ENCODE measurements at regions not wholly inside any gene's neighbourhood (a gene's known extent, or its start where the extent isn't known, plus 50 kb on each side); places are given as distances from the start of the nearest gene placed in this dataset.

GRCh38 chr7:46343802-46344201 is 422.7 kb upstream of the IGFBP3 start:
- WGBS (ENCODE audit: insufficient coverage) = no CpG with 5 or more reads among the region's 1 CpG
- H3K36me3 ChIP-seq (replicated peaks in 1 of 2; ENCODE audit: control extremely low read depth in 1 of 2, control insufficient read depth in 1 of 2, extremely low read depth in 1 of 2, insufficient read depth in 2 of 2, low read length in 1 of 2) = no peaks in the 10 kb centered on the region
- Mint-ChIP-seq H3K9me3 (ENCODE audit: insufficient read depth) (no peaks in the 10 kb centered on the region), H3K27me3 (no peaks in the 10 kb centered on the region), H3K27ac (no peak overlapping the region), H3K4me3 (no peak overlapping the region), H3K4me1 (no peaks in the 10 kb centered on the region)
- TF ChIP-seq EZH2 (IDR thresholded peaks at IDR 0.05; ENCODE audit: borderline replicate concordance, insufficient read depth, low read depth, low read length, poor library complexity, severe bottlenecking) (no peak), CTCF (IDR thresholded peaks at IDR 0.05) (no peak)
- no peaks in the 10 kb centered on the region for H3K4me1 ChIP-seq (ENCODE audit: control insufficient read depth in 2 of 2, insufficient read depth in 2 of 2, low read length in 2 of 2)
- no peaks in the 10 kb centered on the region for H3K9me3 ChIP-seq (ENCODE audit: control extremely low read depth in 1 of 3, control insufficient read depth in 2 of 3, insufficient read depth in 1 of 3, low read length in 2 of 3)
- H3K79me2 ChIP-seq (ENCODE audit: control insufficient read depth, insufficient read depth, low read length) = no peaks in the 10 kb centered on the region
- no peak overlapping the region for H3K4me2 ChIP-seq (replicated peaks; ENCODE audit: low read depth, low read length, poor library complexity, severe bottlenecking)
- no peak overlapping the region for H3K9ac ChIP-seq (ENCODE audit: low read length)
- H4K20me1 ChIP-seq (ENCODE audit: control insufficient read depth, insufficient read depth, low read length, poor library complexity, severe bottlenecking) = no peaks in the 10 kb centered on the region
- H3K27me3 ChIP-seq (replicated peaks in 1 of 4; ENCODE audit: control extremely low read depth in 1 of 4, control insufficient read depth in 3 of 4, insufficient read depth in 4 of 4, low read length in 3 of 4) = no peaks in the 10 kb centered on the region
- H3K4me3 ChIP-seq (ENCODE audit: control extremely low read depth in 1 of 5, extremely low read depth in 1 of 5, insufficient read depth in 1 of 5, low read depth in 2 of 5, low read length in 4 of 5) = no peak overlapping the region
- intact Hi-C loops (cut with micrococcal nuclease) = no loop called here
- no peak overlapping the region for H3K27ac ChIP-seq (ENCODE audit: low read length in 2 of 2)
- ChIA-PET CTCF (no interaction called here), POLR2A (no interaction called here)
- DNase-seq (no peak), ATAC-seq (ENCODE audit: low read depth) (no peak)
- no peak overlapping the region for H2AFZ ChIP-seq (ENCODE audit: insufficient read depth, low read depth, low read length, poor library complexity, severe bottlenecking)

- no peak overlapping the region for H3K27ac ChIP-seq (ENCODE audit: low read length in 2 of 2)
- Mint-ChIP-seq H3K4me1 (no peaks in the 10 kb centered on the region), H3K27me3 (no peaks in the 10 kb centered on the region), H3K4me3 (no peak overlapping the region), H3K9me3 (ENCODE audit: insufficient read depth) (peaks cover 3% of the 10 kb centered on the region), H3K27ac (no peak overlapping the region)
- H3K4me3 ChIP-seq (ENCODE audit: control extremely low read depth in 1 of 5, extremely low read depth in 1 of 5, insufficient read depth in 1 of 5, low read depth in 2 of 5, low read length in 4 of 5) = no peak overlapping the region
- no peaks in the 10 kb centered on the region for H3K79me2 ChIP-seq (ENCODE audit: control insufficient read depth, insufficient read depth, low read length)
- WGBS (ENCODE audit: insufficient coverage) = 100% methylated on average over 2 of the region's 4 CpGs
- POLR2A ChIA-PET = no interaction called here
- H3K9ac ChIP-seq (ENCODE audit: low read length) = no peak overlapping the region
- H2AFZ ChIP-seq (ENCODE audit: insufficient read depth, low read depth, low read length, poor library complexity, severe bottlenecking) = no peak overlapping the region
- ATAC-seq (ENCODE audit: low read depth) (no peak), DNase-seq (no peak)
- CTCF ChIA-PET = no interaction called here
- no peaks in the 10 kb centered on the region for H3K4me1 ChIP-seq (ENCODE audit: control insufficient read depth in 2 of 2, insufficient read depth in 2 of 2, low read length in 2 of 2)
- intact Hi-C loops (cut with micrococcal nuclease) = no loop called here
- H3K9me3 ChIP-seq (ENCODE audit: control extremely low read depth in 1 of 3, control insufficient read depth in 2 of 3, insufficient read depth in 1 of 3, low read length in 2 of 3) = peaks cover 0 to 4% (median 0%) of the 10 kb centered on the region in 3 donors
- no peak for TF ChIP-seq EZH2 (IDR thresholded peaks at IDR 0.05; ENCODE audit: borderline replicate concordance, insufficient read depth, low read depth, low read length, poor library complexity, severe bottlenecking)
- no peak for TF ChIP-seq CTCF (IDR thresholded peaks at IDR 0.05)
- no peaks in the 10 kb centered on the region for H3K27me3 ChIP-seq (replicated peaks in 1 of 4; ENCODE audit: control extremely low read depth in 1 of 4, control insufficient read depth in 3 of 4, insufficient read depth in 4 of 4, low read length in 3 of 4)
- no peaks in the 10 kb centered on the region for H4K20me1 ChIP-seq (ENCODE audit: control insufficient read depth, insufficient read depth, low read length, poor library complexity, severe bottlenecking)
- H3K36me3 ChIP-seq (replicated peaks in 1 of 2; ENCODE audit: control extremely low read depth in 1 of 2, control insufficient read depth in 1 of 2, extremely low read depth in 1 of 2, insufficient read depth in 2 of 2, low read length in 1 of 2) = no peaks in the 10 kb centered on the region
- no peak overlapping the region for H3K4me2 ChIP-seq (replicated peaks; ENCODE audit: low read depth, low read length, poor library complexity, severe bottlenecking)
These were observed 401.9 kb upstream of the IGFBP3 start for GRCh38 chr7:46322937-46323336.
